Liver (tissue), 8 donors: ENCODE measurements at regions not wholly inside any gene's neighbourhood (a gene's known extent, or its start where the extent isn't known, plus 50 kb on each side); places are given as distances from the start of the nearest gene placed in this dataset.
"Not testable (repeated sequence)": the region's sequence is repeated elsewhere in the genome, so short reads cannot be mapped to it uniquely, and the experiment has no call there.

ENCODE experiments used
- DNase-seq: peaks from one replicate; pipeline ENCODE4 v3.0.0-alpha.2; 2017; ENCODE audit warnings: low spot score
- H3K27ac ChIP-seq, 2 donors: one replicate each; pipeline ENCODE4 v1.7.0; 2013; ENCODE audit warnings: inconsistent platforms in 2 of 2, low read length in 2 of 2, control low read depth in 1 of 2, low read depth in 1 of 2, mild to moderate bottlenecking in 1 of 2
- H3K27me3 ChIP-seq, 4 donors: one replicate each; pipeline versions ENCODE4 v1.6.1 to v1.7.0; 2013; ENCODE audit warnings: low read length in 3 of 4, inconsistent platforms in 1 of 4, mild to moderate bottlenecking in 1 of 4, moderate library complexity in 1 of 4; ENCODE audit not compliant: control insufficient read depth in 4 of 4, insufficient read depth in 4 of 4
- H3K36me3 ChIP-seq, 4 donors: one replicate each; pipeline versions ENCODE4 v1.6.1 to v1.7.0; 2013; ENCODE audit warnings: low read length in 3 of 4, mild to moderate bottlenecking in 3 of 4, low read depth in 1 of 4, moderate library complexity in 1 of 4; ENCODE audit not compliant: control insufficient read depth in 4 of 4, insufficient read depth in 3 of 4
- H3K4me1 ChIP-seq, 4 donors: one replicate each; pipeline versions ENCODE4 v1.6.1 to v1.7.0; 2013; ENCODE audit warnings: low read length in 3 of 4, mild to moderate bottlenecking in 3 of 4, moderate library complexity in 1 of 4; ENCODE audit not compliant: control insufficient read depth in 4 of 4, insufficient read depth in 4 of 4
- H3K4me3 ChIP-seq, 3 donors: one replicate each; pipeline versions ENCODE4 v1.6.1 to v1.7.0; 2013; ENCODE audit warnings: low read length in 3 of 3, control low read depth in 1 of 3, low read depth in 1 of 3, mild to moderate bottlenecking in 1 of 3
- H3K9ac ChIP-seq, 2 donors: one replicate each; pipeline ENCODE4 v1.7.0; 2013; ENCODE audit warnings: low read length in 2 of 2, mild to moderate bottlenecking in 2 of 2, moderate library complexity in 2 of 2, control low read depth in 1 of 2, low read depth in 1 of 2
- H3K9me3 ChIP-seq, 4 donors: one replicate each; pipeline versions ENCODE4 v1.6.1 to v1.7.0; 2013; ENCODE audit warnings: low read length in 3 of 4; ENCODE audit not compliant: control insufficient read depth in 4 of 4
- EGR1 ChIP-seq, 2 donors: IDR thresholded peaks; 2 replicates each; pipeline ENCODE4 v1.6.1; 2016 to 2018; ENCODE audit warnings: antibody characterized with exemption in 2 of 2, low read depth in 2 of 2
- FOXA1 ChIP-seq: IDR thresholded peaks from 2 replicates; pipeline ENCODE4 v1.6.1; 2016; ENCODE audit warnings: antibody characterized with exemption
- FOXA2 ChIP-seq: IDR thresholded peaks from 2 replicates; pipeline ENCODE4 v1.6.1; 2016; ENCODE audit warnings: antibody characterized with exemption
- GABPA ChIP-seq, 2 donors: IDR thresholded peaks in 1 of 2; conservative IDR thresholded peaks in 1 of 2; 2 replicates each; pipeline ENCODE4 v1.6.1; 2016; ENCODE audit warnings: antibody characterized with exemption in 2 of 2, mild to moderate bottlenecking in 1 of 2, moderate library complexity in 1 of 2
- HNF4A ChIP-seq, 2 donors: conservative IDR thresholded peaks; 2 replicates each; pipeline ENCODE4 v1.6.1; 2016; ENCODE audit warnings: antibody characterized with exemption in 2 of 2, mild to moderate bottlenecking in 2 of 2
- HNF4G ChIP-seq: IDR thresholded peaks from 2 replicates; pipeline ENCODE4 v1.6.1; 2016; ENCODE audit warnings: antibody characterized with exemption
- NR2F2 ChIP-seq: IDR thresholded peaks from 2 replicates; pipeline ENCODE4 v1.6.1; 2016; ENCODE audit warnings: antibody characterized with exemption
- RAD21 ChIP-seq, 2 donors: IDR thresholded peaks; 2 replicates each; pipeline ENCODE4 v1.6.1; 2016; ENCODE audit warnings: antibody characterized with exemption in 2 of 2, mild to moderate bottlenecking in 2 of 2
- RXRA ChIP-seq, 2 donors: IDR thresholded peaks; 2 replicates each; pipeline ENCODE4 v1.6.1; 2017 to 2018; ENCODE audit warnings: antibody characterized with exemption in 2 of 2, mild to moderate bottlenecking in 1 of 2
- SP1 ChIP-seq: IDR thresholded peaks from 2 replicates; pipeline ENCODE4 v1.6.1; 2018; ENCODE audit warnings: antibody characterized with exemption, mild to moderate bottlenecking
- TAF1 ChIP-seq: conservative IDR thresholded peaks from 2 replicates; pipeline ENCODE4 v1.6.1; 2016; ENCODE audit warnings: antibody characterized with exemption, mild to moderate bottlenecking
- WGBS: extraction: QIAGEN DNeasy Blood & Tissue Kit; methylation state at CpG from one replicate; pipeline ENCODE4 v1.1.7; 2013; 5-methylcytosine and 5-hydroxymethylcytosine counted together
- TF ChIP-seq, protein P1 (sequence below): IDR thresholded peaks from 2 replicates; pipeline ENCODE4 v1.6.1; 2016; ENCODE audit warnings: antibody characterized with exemption
- TF ChIP-seq, protein P2 (sequence below): IDR thresholded peaks from 2 replicates; pipeline ENCODE4 v1.6.1; 2016; ENCODE audit warnings: antibody characterized with exemption, mild to moderate bottlenecking
- TF ChIP-seq, protein P3 (sequence below): IDR thresholded peaks from 2 replicates; pipeline ENCODE4 v1.6.1; 2016; ENCODE audit warnings: antibody characterized with exemption
- TF ChIP-seq, protein P4 (sequence below): IDR thresholded peaks from 2 replicates; pipeline ENCODE4 v1.6.1; 2016; ENCODE audit warnings: antibody characterized with exemption
- TF ChIP-seq, protein P5 (sequence below): fragments of 150-350 bp; IDR thresholded peaks from 2 replicates; pipeline ENCODE4 v1.5.1; 2017; ENCODE audit warnings: improper control_type of control experiment, low read depth, low read length; ENCODE audit not compliant: missing input control
- donor health status: healthy.
- donor health status: healthy.
- donor health status: healthy.
- donor health status: healthy.
- donor health status: healthy.

DNA sequence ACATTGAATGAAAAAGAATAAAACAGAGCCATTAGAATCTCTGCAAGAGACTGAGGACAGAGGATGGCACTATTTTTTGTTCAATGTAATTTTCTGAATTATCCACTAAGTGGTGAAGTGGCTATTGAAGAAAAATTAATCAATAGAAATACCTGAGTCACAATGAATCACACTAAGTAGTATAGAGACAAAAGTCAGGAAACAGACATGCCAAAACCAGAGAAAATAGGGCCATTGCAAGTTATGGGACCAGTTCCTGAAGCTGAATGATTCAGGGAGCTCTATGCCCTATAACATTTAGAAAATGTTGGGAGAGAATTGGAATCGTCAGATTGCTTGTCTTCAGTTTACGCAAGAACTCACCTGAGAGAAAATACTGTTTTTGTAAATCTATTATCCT lies 1103.2 kb upstream of the ALCAM start:
- DNase-seq, result no peak
- no peaks in the 10 kb centered on the region for H3K4me1 ChIP-seq
- no peak overlapping the region for H3K4me3 ChIP-seq
- H3K27ac ChIP-seq, result no peak overlapping the region
- no peaks in the 10 kb centered on the region for H3K36me3 ChIP-seq
- peaks cover 0 to 4% (median 0%) of the 10 kb centered on the region in 4 donors for H3K27me3 ChIP-seq
- WGBS, result 88% methylated on average over 2 of the region's 2 CpGs
- TF ChIP-seq RXRA (IDR thresholded peaks at IDR 0.05) (no peak), HNF4G (no peak), NR2F2 (no peak), HNF4A (conservative IDR thresholded peaks at IDR 0.05) (no peak), FOXA2 (no peak), RAD21 (IDR thresholded peaks at IDR 0.05) (no peak), EGR1 (IDR thresholded peaks at IDR 0.05; ENCODE audit: low read depth in 2 of 2) (no peak), GABPA (IDR thresholded peaks at IDR 0.05 in 1 of 2, conservative IDR thresholded peaks at IDR 0.05 in 1 of 2) (no peak)
- TF ChIP-seq, protein P1, sequence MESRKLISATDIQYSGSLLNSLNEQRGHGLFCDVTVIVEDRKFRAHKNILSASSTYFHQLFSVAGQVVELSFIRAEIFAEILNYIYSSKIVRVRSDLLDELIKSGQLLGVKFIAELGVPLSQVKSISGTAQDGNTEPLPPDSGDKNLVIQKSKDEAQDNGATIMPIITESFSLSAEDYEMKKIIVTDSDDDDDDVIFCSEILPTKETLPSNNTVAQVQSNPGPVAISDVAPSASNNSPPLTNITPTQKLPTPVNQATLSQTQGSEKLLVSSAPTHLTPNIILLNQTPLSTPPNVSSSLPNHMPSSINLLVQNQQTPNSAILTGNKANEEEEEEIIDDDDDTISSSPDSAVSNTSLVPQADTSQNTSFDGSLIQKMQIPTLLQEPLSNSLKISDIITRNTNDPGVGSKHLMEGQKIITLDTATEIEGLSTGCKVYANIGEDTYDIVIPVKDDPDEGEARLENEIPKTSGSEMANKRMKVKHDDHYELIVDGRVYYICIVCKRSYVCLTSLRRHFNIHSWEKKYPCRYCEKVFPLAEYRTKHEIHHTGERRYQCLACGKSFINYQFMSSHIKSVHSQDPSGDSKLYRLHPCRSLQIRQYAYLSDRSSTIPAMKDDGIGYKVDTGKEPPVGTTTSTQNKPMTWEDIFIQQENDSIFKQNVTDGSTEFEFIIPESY, result no peak
- TF ChIP-seq, protein P2, sequence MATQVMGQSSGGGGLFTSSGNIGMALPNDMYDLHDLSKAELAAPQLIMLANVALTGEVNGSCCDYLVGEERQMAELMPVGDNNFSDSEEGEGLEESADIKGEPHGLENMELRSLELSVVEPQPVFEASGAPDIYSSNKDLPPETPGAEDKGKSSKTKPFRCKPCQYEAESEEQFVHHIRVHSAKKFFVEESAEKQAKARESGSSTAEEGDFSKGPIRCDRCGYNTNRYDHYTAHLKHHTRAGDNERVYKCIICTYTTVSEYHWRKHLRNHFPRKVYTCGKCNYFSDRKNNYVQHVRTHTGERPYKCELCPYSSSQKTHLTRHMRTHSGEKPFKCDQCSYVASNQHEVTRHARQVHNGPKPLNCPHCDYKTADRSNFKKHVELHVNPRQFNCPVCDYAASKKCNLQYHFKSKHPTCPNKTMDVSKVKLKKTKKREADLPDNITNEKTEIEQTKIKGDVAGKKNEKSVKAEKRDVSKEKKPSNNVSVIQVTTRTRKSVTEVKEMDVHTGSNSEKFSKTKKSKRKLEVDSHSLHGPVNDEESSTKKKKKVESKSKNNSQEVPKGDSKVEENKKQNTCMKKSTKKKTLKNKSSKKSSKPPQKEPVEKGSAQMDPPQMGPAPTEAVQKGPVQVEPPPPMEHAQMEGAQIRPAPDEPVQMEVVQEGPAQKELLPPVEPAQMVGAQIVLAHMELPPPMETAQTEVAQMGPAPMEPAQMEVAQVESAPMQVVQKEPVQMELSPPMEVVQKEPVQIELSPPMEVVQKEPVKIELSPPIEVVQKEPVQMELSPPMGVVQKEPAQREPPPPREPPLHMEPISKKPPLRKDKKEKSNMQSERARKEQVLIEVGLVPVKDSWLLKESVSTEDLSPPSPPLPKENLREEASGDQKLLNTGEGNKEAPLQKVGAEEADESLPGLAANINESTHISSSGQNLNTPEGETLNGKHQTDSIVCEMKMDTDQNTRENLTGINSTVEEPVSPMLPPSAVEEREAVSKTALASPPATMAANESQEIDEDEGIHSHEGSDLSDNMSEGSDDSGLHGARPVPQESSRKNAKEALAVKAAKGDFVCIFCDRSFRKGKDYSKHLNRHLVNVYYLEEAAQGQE, result no peak
- TF ChIP-seq, protein P3, sequence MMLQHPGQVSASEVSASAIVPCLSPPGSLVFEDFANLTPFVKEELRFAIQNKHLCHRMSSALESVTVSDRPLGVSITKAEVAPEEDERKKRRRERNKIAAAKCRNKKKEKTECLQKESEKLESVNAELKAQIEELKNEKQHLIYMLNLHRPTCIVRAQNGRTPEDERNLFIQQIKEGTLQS, result no peak
- no peaks in the 10 kb centered on the region for H3K9me3 ChIP-seq
- no peak overlapping the region for H3K9ac ChIP-seq

DNA sequence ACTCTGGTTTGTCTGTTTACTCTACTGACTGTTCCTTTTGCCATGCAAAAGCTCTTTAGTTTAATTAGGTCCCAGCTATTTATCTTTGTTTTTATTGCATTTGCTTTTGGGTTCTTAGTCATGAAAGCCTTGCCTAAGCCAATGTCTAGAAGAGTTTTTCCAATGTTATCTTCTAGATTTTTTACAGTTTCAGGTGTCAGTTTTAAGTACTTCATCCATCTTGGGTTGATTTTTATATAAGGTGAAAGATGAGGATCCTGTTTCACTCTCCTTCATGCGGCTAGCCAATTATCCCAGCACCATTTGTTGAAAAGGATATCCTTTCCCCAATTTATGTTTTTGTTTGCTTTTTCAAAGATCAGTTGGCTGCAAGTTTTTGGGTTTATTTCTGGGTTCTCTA lies 1100.5 kb upstream of the ALCAM start:
- H3K4me3 ChIP-seq, H3K27ac ChIP-seq, H3K27me3 ChIP-seq, H3K4me1 ChIP-seq, DNase-seq, H3K36me3 ChIP-seq, H3K9me3 ChIP-seq, H3K9ac ChIP-seq: not testable (repeated sequence)
- WGBS, result 88% methylated on average over 1 of the region's 1 CpG

DNA sequence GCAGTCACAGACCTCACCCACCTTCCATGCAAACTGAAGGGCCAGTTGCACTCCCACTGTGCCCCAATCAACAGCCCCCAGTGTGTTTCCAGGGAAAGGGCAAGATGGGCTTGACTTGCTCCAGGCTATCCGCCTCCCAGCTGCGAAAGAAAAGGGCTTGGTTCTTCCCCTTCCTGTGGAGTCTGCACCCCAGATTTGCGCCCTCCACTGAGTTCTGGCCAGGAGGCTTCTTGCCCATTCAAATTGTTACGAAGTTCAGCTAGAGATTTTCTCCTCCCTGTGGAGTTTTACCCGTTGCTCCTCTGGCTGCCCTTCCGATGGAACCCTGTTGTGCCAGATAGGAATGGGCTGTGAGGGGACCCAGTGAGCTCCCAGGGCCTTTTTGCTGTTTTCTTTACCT lies 1096.9 kb upstream of the ALCAM start:
- Histone ChIP-seq H3K9ac (no peak overlapping the region), H3K4me1 (no peaks in the 10 kb centered on the region), H3K9me3 (peaks cover 0 to 2% (median 0%) of the 10 kb centered on the region in 4 donors), H3K27ac (no peak overlapping the region), H3K36me3 (no peaks in the 10 kb centered on the region), H3K27me3 (no peaks in the 10 kb centered on the region), H3K4me3 (no peak overlapping the region)
- WGBS, result 89% methylated on average over 6 of the region's 6 CpGs
- TF ChIP-seq TAF1 (no peak), FOXA2 (no peak), EGR1 (IDR thresholded peaks at IDR 0.05; ENCODE audit: low read depth in 2 of 2) (no peak), FOXA1 (no peak), RAD21 (IDR thresholded peaks at IDR 0.05) (no peak), SP1 (no peak), NR2F2 (no peak), GABPA (IDR thresholded peaks at IDR 0.05 in 1 of 2, conservative IDR thresholded peaks at IDR 0.05 in 1 of 2) (no peak), HNF4A (conservative IDR thresholded peaks at IDR 0.05) (no peak)
- TF ChIP-seq, protein P4, sequence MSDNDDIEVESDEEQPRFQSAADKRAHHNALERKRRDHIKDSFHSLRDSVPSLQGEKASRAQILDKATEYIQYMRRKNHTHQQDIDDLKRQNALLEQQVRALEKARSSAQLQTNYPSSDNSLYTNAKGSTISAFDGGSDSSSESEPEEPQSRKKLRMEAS, result no peak
- TF ChIP-seq, protein P5, sequence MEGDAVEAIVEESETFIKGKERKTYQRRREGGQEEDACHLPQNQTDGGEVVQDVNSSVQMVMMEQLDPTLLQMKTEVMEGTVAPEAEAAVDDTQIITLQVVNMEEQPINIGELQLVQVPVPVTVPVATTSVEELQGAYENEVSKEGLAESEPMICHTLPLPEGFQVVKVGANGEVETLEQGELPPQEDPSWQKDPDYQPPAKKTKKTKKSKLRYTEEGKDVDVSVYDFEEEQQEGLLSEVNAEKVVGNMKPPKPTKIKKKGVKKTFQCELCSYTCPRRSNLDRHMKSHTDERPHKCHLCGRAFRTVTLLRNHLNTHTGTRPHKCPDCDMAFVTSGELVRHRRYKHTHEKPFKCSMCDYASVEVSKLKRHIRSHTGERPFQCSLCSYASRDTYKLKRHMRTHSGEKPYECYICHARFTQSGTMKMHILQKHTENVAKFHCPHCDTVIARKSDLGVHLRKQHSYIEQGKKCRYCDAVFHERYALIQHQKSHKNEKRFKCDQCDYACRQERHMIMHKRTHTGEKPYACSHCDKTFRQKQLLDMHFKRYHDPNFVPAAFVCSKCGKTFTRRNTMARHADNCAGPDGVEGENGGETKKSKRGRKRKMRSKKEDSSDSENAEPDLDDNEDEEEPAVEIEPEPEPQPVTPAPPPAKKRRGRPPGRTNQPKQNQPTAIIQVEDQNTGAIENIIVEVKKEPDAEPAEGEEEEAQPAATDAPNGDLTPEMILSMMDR, result no peak
- DNase-seq, result no peak
